ENCODE measurements at regions not wholly inside any gene's neighbourhood (a gene's known extent, or its start where the extent isn't known, plus 50 kb on each side); places are given as distances from the start of the nearest gene placed in this dataset.

- TF ChIP-seq EZH2 (IDR thresholded peaks at IDR 0.05; ENCODE audit: borderline replicate concordance, low read depth, low read length, severe bottlenecking) (no peak), CTCF (IDR thresholded peaks at IDR 0.05; ENCODE audit: borderline replicate concordance, extremely low read depth, low read length, poor library complexity, severe bottlenecking) (no peak)
These were observed 127.0 kb upstream of the DDIT4L start for GRCh38 chr4:100317032-100317864.
